22Rv1 (cell line): ENCODE measurements at regions not wholly inside any gene's neighbourhood (a gene's known extent, or its start where the extent isn't known, plus 50 kb on each side); places are given as distances from the start of the nearest gene placed in this dataset.

Source experiments
- CTCF ChIP-seq: fragments of 450-650 bp; IDR thresholded peaks from 2 replicates; pipeline ENCODE4 v1.5.1; 2017; ENCODE audit warnings: mild to moderate bottlenecking
- ZFX ChIP-seq: fragments of 450-650 bp; IDR thresholded peaks from 2 replicates; pipeline ENCODE4 v1.6.1; 2017; ENCODE audit warnings: antibody characterized with exemption, borderline replicate concordance

- TF ChIP-seq CTCF (no peak), ZFX (no peak)
Observed at GRCh38 chr16:62661435-62661834, 625.2 kb upstream of the CDH8 start.
